B cell (primary cell): ENCODE measurements at regions not wholly inside any gene's neighbourhood (a gene's known extent, or its start where the extent isn't known, plus 50 kb on each side); places are given as distances from the start of the nearest gene placed in this dataset.

Source experiments
- ATAC-seq: fragments of 200-7000 bp; cut with Tn5 transposase; one replicate; pipeline ENCODE4 v1.10.0; 2021; ENCODE audit warnings: low read depth, mild to moderate bottlenecking, moderate number of reproducible peaks, moderate library complexity
- CTCF ChIA-PET: fragments of 350-600 bp; sonication (Branson Sonifier 250); formaldehyde crosslinking; loops from one replicate; lab custom pipeline; 2021; ENCODE audit warnings: antibody characterized with exemption, inconsistent platforms; lab: Charles Lee
- POLR2A ChIA-PET: fragments of 350-600 bp; sonication (Branson Sonifier 250); formaldehyde crosslinking; loops from one replicate; lab custom pipeline; 2021; ENCODE audit warnings: antibody characterized with exemption; lab: Charles Lee
- DNase-seq: peaks from one replicate; pipeline ENCODE4 v3.0.0; 2013
- H2AFZ ChIP-seq: 2 replicates; pipeline ENCODE4 v1.6.1; 2012; ENCODE audit warnings: mild to moderate bottlenecking, low read depth, low read length; ENCODE audit not compliant: insufficient read depth, poor library complexity, severe bottlenecking
- H3K27ac ChIP-seq, 2 donors: 1 replicate in 1 of 2; 2 replicates in 1 of 2; pipeline ENCODE4 v1.5.1; 2012 to 2013; ENCODE audit warnings: low read length in 2 of 2, mild to moderate bottlenecking in 2 of 2, moderate library complexity in 1 of 2
- H3K27me3 ChIP-seq, 4 experiments: fragments of 200-600 bp in 1 of 4; sonication (generic) in 1 of 4; replicated peaks in 1 of 4; 1 replicate in 2 of 4; 2 replicates in 2 of 4; pipeline versions ENCODE4 v1.6.1 to v1.7.0; 2013 to 2016; ENCODE audit warnings: low read length in 3 of 4, mild to moderate bottlenecking in 2 of 4, mixed read lengths in 1 of 4, moderate library complexity in 1 of 4; ENCODE audit not compliant: insufficient read depth in 4 of 4, control insufficient read depth in 3 of 4; ENCODE audit errors: control extremely low read depth in 1 of 4
- H3K36me3 ChIP-seq, 2 experiments: replicated peaks in 1 of 2; 1 replicate in 1 of 2; 2 replicates in 1 of 2; pipeline versions ENCODE4 v1.6.1 to v1.7.1; 2013; ENCODE audit warnings: low read length in 1 of 2; ENCODE audit not compliant: insufficient read depth in 2 of 2, control insufficient read depth in 1 of 2; ENCODE audit errors: control extremely low read depth in 1 of 2, extremely low read depth in 1 of 2
- H3K4me1 ChIP-seq, 2 donors: fragments of 200-600 bp in 1 of 2; sonication (generic) in 1 of 2; 1 replicate in 1 of 2; 2 replicates in 1 of 2; pipeline versions ENCODE4 v1.5.1 to v1.6.1; 2013 to 2017; ENCODE audit warnings: low read length in 2 of 2; ENCODE audit not compliant: control insufficient read depth in 2 of 2, insufficient read depth in 2 of 2
- H3K4me2 ChIP-seq: replicated peaks from 2 replicates; pipeline ENCODE3; 2012; ENCODE audit warnings: mild to moderate bottlenecking, low read depth, low read length; ENCODE audit not compliant: poor library complexity, severe bottlenecking
- H3K4me3 ChIP-seq, 5 experiments: fragments of 200-600 bp in 1 of 5; sonication (generic) in 1 of 5; 1 replicate in 3 of 5; 2 replicates in 2 of 5; pipeline versions ENCODE4 v1.5.1 to v1.7.0; 2011 to 2016; ENCODE audit warnings: low read length in 4 of 5, mild to moderate bottlenecking in 4 of 5, low read depth in 2 of 5, control low read depth in 1 of 5, moderate library complexity in 1 of 5; ENCODE audit not compliant: insufficient read depth in 1 of 5; ENCODE audit errors: control extremely low read depth in 1 of 5, extremely low read depth in 1 of 5
- H3K79me2 ChIP-seq: fragments of 200-600 bp; sonication (generic); one replicate; pipeline ENCODE4 v1.6.0; 2016; ENCODE audit warnings: low read length; ENCODE audit not compliant: control insufficient read depth, insufficient read depth
- H3K9ac ChIP-seq: fragments of 200-600 bp; sonication (generic); 2 replicates; pipeline ENCODE4 v1.6.1; 2017; ENCODE audit warnings: mild to moderate bottlenecking, low read length, moderate library complexity
- H3K9me3 ChIP-seq, 3 donors: one replicate each; pipeline versions ENCODE4 v1.6.1 to v1.7.1; 2013; ENCODE audit warnings: low read length in 2 of 3; ENCODE audit not compliant: control insufficient read depth in 2 of 3, insufficient read depth in 1 of 3; ENCODE audit errors: control extremely low read depth in 1 of 3
- H4K20me1 ChIP-seq: 2 replicates; pipeline ENCODE4 v1.6.0; 2012; ENCODE audit warnings: mild to moderate bottlenecking, low read length; ENCODE audit not compliant: insufficient read depth, control insufficient read depth, poor library complexity, severe bottlenecking
- H3K27ac Mint-ChIP-seq: one replicate; pipeline ENCODE4 v1.8.0; 2021; ENCODE audit warnings: mixed read lengths
- H3K27me3 Mint-ChIP-seq: one replicate; pipeline ENCODE4 v1.8.0; 2021; ENCODE audit warnings: mixed read lengths
- H3K4me1 Mint-ChIP-seq: one replicate; pipeline ENCODE4 v1.8.0; 2021; ENCODE audit warnings: mixed read lengths
- H3K4me3 Mint-ChIP-seq: one replicate; pipeline ENCODE4 v1.8.0; 2021; ENCODE audit warnings: mixed read lengths
- H3K9me3 Mint-ChIP-seq: one replicate; pipeline ENCODE4 v1.8.0; 2022; ENCODE audit warnings: mixed read lengths; ENCODE audit not compliant: insufficient read depth
- EZH2 ChIP-seq: IDR thresholded peaks from 2 replicates; pipeline ENCODE4 v1.6.1; 2012; ENCODE audit warnings: borderline replicate concordance, low read depth, mild to moderate bottlenecking, moderate library complexity, low read length; ENCODE audit not compliant: insufficient read depth, poor library complexity, severe bottlenecking
- WGBS: methylation state at CpG from one replicate; pipeline ENCODE4 v1.1.5; 2013; ENCODE audit warnings: missing lambda C conversion rate; ENCODE audit not compliant: insufficient coverage; 5-methylcytosine and 5-hydroxymethylcytosine counted together
- intact Hi-C: fragments of 100-400 bp; cut with micrococcal nuclease; formaldehyde crosslinking; loops from one replicate; pipeline ENCODE4 v1.10.0; 2022
- TF ChIP-seq, protein P1 (sequence below): fragments of 200-600 bp; IDR thresholded peaks from one replicate; pipeline ENCODE4 v1.8.0; 2022; ENCODE audit warnings: antibody characterized with exemption, mild to moderate bottlenecking

GRCh38 chr3:107116251-107116650 lies 261.0 kb upstream of the CCDC54 start:
- no peak for TF ChIP-seq EZH2
- TF ChIP-seq, protein P1, sequence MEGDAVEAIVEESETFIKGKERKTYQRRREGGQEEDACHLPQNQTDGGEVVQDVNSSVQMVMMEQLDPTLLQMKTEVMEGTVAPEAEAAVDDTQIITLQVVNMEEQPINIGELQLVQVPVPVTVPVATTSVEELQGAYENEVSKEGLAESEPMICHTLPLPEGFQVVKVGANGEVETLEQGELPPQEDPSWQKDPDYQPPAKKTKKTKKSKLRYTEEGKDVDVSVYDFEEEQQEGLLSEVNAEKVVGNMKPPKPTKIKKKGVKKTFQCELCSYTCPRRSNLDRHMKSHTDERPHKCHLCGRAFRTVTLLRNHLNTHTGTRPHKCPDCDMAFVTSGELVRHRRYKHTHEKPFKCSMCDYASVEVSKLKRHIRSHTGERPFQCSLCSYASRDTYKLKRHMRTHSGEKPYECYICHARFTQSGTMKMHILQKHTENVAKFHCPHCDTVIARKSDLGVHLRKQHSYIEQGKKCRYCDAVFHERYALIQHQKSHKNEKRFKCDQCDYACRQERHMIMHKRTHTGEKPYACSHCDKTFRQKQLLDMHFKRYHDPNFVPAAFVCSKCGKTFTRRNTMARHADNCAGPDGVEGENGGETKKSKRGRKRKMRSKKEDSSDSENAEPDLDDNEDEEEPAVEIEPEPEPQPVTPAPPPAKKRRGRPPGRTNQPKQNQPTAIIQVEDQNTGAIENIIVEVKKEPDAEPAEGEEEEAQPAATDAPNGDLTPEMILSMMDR, result no peak
- POLR2A ChIA-PET, result no interaction called here
- no peaks in the 10 kb centered on the region for H4K20me1 ChIP-seq
- H3K4me3 ChIP-seq, result no peak overlapping the region
- H3K27ac ChIP-seq, result no peak overlapping the region
- no peak overlapping the region for H2AFZ ChIP-seq
- H3K4me1 ChIP-seq, result peaks cover 0 to 5% of the 10 kb centered on the region in 2 donors
- H3K9me3 Mint-ChIP-seq, result no peaks in the 10 kb centered on the region
- intact Hi-C loops, result no loop called here
- no peaks in the 10 kb centered on the region for H3K27me3 ChIP-seq
- H3K79me2 ChIP-seq, result no peaks in the 10 kb centered on the region
- H3K4me2 ChIP-seq, result no peak overlapping the region
- no peak overlapping the region for H3K4me3 Mint-ChIP-seq
- ATAC-seq (no peak), DNase-seq (no peak)
- CTCF ChIA-PET, result no interaction called here
- WGBS, result 100% methylated on average over 10 of the region's 17 CpGs
- H3K27me3 Mint-ChIP-seq, result peaks cover 8% of the 10 kb centered on the region
- no peaks in the 10 kb centered on the region for H3K36me3 ChIP-seq
- H3K9me3 ChIP-seq, result no peaks in the 10 kb centered on the region
- H3K9ac ChIP-seq, result no peak overlapping the region
- H3K27ac Mint-ChIP-seq, result no peak overlapping the region
- H3K4me1 Mint-ChIP-seq, result peaks cover 6% of the 10 kb centered on the region

GRCh38 chr3:107117156-107117555 lies 260.1 kb upstream of the CCDC54 start:
- CTCF ChIA-PET, result no interaction called here
- H3K4me1 Mint-ChIP-seq, result peaks cover 6% of the 10 kb centered on the region
- intact Hi-C loops, result no loop called here
- H3K9ac ChIP-seq, result no peak overlapping the region
- H3K27me3 ChIP-seq, result no peaks in the 10 kb centered on the region
- no peak for ATAC-seq
- H3K4me3 Mint-ChIP-seq, result no peak overlapping the region
- H3K27ac Mint-ChIP-seq, result no peak overlapping the region
- 95% methylated on average over 3 of the region's 4 CpGs for WGBS
- no peak overlapping the region for H2AFZ ChIP-seq
- no peak overlapping the region for H3K27ac ChIP-seq
- H4K20me1 ChIP-seq, result no peaks in the 10 kb centered on the region
- H3K79me2 ChIP-seq, result no peaks in the 10 kb centered on the region
- TF ChIP-seq EZH2, result no peak
- TF ChIP-seq, protein P1, result no peak
- POLR2A ChIA-PET, result no interaction called here
- no peak overlapping the region for H3K4me3 ChIP-seq
- no peak for DNase-seq
- H3K4me2 ChIP-seq, result no peak overlapping the region
- peaks cover 0 to 5% of the 10 kb centered on the region in 2 donors for H3K4me1 ChIP-seq
- peaks cover 8% of the 10 kb centered on the region for H3K27me3 Mint-ChIP-seq
- no peaks in the 10 kb centered on the region for H3K36me3 ChIP-seq
- no peaks in the 10 kb centered on the region for H3K9me3 ChIP-seq
- no peaks in the 10 kb centered on the region for H3K9me3 Mint-ChIP-seq
